HG02763 (cell line): ENCODE measurements at regions not wholly inside any gene's neighbourhood (a gene's known extent, or its start where the extent isn't known, plus 50 kb on each side); places are given as distances from the start of the nearest gene placed in this dataset.
A peak's percentile ranks its signal among the peaks of the same experiment; 100 is the strongest.
"Not testable (repeated sequence)": the region's sequence is repeated elsewhere in the genome, so short reads cannot be mapped to it uniquely, and the experiment has no call there.

ENCODE experiments used
- ATAC-seq: cut with Tn5 transposase; IDR thresholded peaks from one replicate; pipeline ENCODE4 v1.9.1; 2021; ENCODE audit warnings: mild to moderate bottlenecking, moderate library complexity; ENCODE audit not compliant: unreplicated experiment

DNA sequence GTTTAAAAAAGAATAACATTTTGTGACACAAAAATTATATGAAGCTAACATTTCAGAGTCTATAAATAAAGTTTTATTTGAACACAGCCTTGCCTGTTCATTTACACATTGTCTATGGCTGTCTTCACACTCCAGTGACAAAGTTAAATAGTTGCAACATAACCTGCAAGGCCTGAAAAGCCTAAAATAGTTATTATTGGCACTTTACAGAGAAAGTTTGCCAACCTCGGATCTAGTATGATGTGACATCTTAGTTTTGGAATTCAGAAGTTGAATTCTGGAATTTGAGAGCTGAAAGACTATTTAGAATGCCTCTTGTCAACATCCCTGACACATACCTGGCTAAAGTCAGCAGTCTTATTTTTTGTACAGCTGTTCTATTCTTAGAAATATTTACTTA, 68.3 kb downstream of the DYRK2 start:
- no peak for ATAC-seq

DNA sequence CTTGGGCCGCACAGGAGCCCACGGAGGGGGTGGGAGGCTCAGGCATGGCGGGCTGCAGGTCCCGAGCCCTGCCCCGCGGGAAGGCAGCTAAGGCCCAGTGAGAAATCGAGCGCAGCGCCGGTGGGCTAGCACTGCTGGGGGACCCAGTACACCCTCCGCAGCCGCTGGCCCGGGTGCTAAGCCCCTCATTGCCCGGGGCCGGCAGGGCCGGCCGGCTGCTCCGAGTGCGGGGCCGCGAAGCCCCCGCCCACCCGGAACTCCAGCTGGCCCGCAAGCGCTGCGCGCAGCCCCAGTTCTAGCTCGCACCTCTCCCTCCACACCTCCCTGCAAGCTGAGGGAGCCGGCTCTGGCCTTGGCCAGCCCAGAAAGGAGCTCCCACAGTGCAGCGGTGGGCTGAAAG, 70.8 kb downstream of the DYRK2 start:
- not testable (repeated sequence) for ATAC-seq

DNA sequence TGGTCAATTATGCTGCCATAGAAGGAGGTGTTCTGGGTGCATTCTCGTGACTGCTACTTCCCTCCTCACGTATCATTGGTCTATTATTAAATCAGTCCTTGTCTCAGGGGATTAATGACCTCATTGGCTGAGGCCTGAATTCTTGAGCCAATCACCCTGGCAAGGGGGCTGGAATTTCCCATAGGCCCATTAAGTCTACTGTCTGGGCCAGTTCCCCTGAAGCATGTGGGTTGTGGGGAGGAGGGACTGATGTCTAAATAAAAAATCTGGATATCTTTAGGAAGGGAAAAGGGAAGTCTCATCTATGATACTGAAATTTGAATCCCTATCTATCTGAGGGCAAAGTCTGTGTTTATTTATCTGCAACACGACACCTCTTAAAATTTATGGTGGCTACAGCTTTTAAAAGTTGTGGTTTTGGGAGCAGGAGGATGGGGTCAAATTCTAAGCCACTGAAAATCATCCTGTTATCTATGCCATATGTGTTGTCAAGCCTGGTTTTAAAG, 71.9 kb downstream of the DYRK2 start:
- ATAC-seq = no peak

DNA sequence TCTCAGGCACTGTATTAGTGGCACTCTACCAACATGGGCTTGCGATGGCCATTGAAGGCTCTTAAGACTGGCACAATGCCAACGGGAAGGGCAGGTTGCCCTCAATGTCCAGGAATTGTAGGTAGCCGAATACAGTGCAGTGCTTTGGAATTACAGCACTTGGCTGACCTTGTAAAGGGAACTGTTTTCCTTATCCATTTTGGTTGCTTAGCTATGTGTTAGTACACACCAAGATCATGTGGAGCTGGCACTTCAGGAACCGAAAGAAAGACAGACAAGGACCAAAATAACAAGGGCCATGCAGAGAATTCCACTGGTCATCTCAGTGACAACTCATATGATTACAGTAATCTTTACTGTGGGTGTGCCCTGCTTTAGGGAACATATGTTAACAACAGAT, 72.7 kb downstream of the DYRK2 start:
- no peak for ATAC-seq

DNA sequence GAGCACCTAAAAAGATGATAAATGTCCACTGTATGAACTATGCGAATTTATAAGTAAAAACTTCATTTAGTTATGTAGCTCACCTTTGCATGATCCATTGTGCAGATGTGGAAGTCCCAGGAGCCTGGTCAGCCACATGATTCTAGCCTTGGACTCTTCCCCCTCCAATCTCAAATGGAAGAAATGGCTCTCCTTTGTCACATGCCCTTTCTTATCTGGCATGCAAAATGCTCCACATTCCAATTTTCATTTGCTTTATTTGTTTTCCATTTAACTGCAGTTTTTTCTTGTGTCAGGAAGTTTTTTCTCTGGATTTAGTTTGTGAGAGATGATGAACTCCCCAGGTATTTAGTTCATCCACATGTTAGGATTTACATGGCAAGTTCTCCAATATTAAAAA, 73.8 kb downstream of the DYRK2 start:
- no peak for ATAC-seq

DNA sequence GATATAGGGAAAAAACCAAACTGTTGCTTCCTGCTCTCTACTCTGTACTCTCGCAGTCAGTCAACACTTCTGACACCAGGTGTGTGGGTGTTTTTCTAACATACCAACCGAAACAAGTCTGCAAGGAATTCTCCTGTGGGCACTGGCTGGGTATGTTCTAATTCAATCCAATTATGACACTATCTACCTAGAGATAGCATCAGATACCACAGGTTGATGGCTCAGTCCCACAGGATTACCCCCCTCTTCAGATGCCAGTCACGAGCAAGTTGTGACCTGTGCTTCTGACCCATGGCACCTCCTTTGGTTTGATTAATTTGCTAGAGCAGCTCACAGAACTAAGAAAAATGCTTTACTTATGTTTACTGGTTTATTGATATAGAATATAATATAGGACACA, 78.3 kb downstream of the DYRK2 start:
- ATAC-seq = no peak

DNA sequence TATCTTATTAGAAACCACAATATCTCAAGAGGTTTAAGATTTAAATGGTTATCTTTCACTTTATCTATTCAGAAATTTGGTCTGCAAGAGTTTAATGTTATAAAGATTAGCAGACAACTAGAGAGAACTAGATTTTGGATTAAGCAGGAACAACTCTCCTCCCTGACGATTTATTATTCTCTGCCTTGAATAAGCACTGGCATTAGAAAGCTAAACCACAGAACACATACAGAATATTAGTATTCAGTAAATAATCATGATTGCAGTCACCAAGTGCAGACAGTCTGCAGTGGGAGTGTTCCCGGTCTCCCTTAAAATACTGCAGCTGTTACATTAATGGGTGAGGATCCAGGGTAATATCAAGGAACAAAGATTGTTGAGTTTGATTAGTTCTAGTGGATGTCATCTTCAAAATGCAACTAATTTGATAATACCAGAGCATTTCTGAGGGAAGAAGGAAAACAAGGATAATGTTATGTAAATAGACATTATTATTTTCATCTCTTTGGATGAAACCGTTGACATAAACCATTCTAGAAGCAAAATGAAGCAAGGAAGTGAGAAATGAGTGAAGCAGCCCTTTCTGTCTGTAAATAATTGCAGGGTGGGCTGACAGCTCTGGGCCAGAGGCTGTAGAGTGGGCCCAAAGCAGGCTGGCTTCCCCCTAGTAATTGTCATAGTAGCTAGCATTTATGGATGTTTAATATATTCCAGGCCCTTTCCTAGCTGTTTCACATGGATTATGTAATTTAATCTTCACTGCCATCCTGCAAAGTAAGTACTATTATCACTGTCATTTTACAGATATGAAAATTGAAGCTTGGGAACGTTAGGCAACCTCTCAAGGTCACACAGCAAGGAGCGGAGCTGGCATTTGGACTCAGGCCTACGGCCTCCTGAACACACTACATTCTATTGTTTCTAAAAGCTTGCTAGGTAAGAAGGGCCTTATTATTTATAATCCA, 79.4 kb downstream of the DYRK2 start:
- no peak for ATAC-seq

DNA sequence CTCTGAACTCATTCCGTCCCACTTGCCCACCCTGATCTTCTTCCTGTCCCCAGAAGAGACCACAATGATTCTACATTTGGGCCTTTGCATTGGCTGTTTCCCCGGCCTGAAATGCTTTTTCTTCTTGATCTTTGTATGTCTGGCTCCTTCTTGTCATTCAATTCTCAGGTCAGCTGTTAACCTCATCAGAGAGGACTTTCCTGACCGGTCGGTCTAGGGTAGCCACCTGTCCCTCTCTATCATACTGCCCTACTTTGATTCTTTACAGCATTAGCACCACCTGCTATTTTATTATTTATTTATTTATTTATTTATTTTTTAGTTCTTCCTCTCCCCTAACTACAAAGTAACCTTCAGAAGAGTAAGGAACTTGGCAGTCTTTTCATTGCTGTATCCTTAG, 84.3 kb downstream of the DYRK2 start:
- ATAC-seq = no peak

DNA sequence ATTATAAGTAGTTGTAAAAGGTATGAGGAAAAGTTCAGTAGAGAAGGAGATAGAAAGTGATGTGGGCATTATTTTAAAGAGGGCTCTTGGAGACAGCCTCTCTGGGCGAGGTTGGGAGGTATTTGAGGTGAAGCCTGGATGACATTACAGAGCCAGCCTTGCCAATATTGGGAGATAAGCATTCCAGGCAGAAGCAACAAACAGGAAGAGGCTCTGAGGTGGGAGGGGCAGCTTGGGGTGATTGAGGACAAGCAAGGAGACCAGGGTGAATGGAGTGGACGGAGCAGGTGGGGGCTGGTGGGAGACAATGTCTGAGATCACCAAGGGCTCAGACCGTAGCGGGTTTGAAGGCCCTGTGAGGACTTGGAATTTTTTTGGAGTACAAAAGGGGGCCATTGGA, 87.3 kb downstream of the DYRK2 start:
- ATAC-seq = no peak

DNA sequence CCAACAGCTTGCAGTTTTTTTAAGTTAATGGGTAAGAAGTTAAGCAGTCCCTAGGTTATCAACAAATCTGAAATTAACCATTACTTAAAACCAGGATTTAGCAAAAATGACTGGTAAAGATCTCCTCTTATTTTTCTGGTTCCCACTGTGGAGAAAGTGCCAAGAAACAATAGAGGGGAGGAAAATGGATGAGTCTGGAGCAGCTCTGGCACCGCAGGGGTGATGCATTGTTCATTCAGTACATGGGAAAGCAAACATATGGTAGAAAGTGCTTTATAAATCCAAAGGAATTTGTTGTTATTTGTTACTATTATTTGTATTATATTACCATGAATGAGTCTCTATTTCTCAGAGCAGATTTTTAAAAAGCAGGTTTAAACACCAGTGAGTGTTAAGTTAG, 92.2 kb downstream of the DYRK2 start:
- no peak for ATAC-seq

DNA sequence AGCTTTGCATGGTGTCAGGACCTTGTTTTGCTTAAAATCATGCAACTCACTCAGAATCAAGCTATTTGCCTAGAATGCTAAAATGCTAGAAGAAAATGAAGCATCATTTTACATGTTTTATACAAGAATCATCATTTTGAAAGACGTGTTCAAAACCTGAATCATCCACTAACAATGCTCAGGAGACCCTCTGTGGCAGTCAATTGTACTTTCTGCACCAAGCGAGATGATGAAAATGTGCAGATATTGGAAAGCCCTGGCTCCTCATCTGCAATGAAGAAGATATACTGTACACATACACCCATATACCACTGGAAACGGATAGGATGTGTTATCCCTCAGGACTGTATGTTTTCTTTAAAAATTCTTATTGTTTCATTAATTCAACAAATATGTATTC, 92.7 kb downstream of the DYRK2 start:
- no peak for ATAC-seq

DNA sequence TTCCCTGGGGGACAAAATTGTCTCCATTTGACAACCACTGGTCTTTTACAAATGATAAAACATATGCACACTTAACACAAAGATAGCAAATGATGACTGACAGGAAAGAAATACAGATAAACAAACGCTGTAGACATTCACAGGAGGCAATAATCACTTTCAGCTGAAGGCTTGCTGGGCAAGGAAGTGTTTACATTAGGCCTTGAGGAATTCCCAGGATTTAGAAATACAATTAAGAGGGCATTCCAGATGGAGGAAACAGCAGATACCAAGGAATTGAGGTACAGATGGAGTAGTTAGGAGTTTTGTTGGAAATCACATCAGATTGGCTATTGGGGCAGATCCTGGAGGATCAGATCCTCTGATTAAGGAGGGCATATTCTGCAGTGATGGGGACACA, 93.9 kb downstream of the DYRK2 start:
- no peak for ATAC-seq

DNA sequence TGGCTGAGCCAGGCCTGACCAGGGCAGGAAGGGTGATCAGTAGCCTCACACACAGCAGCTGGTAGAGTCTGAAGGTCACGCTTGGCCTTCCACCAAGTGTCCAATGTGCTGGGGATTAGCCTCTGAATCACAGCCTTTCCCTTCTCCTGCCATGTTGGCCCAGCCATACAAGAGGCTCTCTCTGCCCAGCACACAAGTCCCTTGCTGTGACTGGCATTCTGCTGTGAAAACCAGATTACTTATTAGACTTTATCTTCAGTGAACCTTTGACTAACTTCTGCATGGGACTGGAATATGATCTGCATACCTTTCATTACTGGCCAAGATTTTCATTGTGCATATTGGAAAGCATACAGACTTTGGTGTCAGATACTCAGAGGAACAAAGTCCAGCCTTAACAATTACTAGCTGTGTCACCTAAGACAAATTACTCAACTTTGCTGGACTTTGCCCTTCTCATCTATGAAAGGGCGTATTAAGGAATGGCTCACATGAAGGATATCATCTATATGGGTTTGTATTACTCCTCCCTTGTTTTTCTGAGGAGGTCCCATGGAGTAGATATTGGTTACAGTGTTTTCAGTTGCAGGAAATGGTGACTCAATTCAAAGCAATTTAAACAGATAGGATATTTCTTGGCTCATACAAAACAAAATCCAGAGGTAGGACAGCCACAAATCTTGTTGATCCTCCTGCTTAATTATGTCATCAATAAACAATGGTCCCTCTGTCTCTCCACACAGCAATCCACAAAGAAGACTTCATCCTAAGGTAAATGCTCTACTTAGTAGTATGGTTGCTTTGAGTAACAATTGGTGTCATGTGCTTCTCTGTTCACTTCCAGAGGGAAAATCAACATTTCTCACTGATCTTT, 99.6 kb downstream of the DYRK2 start:
- ATAC-seq = no peak

DNA sequence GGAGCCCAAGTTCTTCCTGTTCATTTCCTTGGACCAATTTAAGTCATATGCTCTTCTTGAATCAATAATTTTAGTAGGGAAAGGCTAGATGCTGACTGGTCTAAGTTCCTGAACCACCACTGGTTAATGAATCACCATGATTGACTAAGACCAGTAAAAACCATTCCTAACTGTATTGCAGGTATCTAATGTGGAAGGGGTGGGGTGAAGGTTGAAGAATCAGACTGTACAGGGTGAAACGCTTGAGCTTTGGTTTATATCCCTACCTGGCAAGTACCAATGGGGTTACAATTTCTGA, 100.1 kb downstream of the DYRK2 start:
- ATAC-seq = no peak

DNA sequence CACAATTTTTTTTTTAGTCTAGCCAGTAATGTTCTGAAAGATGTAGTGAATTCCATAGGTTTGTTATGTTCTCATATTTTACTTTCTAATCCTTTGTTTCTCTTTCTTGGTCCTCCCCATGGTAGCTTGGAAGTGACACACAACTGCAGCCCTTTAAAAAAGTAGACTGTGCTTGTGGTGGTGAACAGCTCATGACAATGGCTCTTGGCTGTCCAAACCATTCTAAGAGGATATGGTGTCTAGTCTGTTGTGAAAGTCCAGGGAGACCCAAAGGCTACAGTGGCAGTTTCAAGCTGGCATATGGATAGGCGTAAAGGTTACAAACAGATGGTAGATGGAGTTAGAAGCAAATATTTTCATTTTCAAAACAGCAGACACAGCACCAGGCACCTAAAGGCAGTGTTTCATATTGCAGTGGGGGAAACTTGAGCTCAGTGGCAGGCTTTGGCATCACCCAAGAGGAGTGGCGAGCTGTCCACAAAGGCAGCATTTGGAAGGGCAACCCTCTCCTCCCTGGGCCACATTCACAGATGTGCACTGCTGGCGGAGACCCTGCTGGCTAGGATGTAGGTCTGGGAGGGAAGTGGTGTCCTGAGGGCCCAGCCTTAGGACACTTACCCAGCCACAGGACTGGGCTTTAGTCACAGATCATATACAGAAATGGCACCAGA, 102.1 kb downstream of the DYRK2 start:
- no peak for ATAC-seq

DNA sequence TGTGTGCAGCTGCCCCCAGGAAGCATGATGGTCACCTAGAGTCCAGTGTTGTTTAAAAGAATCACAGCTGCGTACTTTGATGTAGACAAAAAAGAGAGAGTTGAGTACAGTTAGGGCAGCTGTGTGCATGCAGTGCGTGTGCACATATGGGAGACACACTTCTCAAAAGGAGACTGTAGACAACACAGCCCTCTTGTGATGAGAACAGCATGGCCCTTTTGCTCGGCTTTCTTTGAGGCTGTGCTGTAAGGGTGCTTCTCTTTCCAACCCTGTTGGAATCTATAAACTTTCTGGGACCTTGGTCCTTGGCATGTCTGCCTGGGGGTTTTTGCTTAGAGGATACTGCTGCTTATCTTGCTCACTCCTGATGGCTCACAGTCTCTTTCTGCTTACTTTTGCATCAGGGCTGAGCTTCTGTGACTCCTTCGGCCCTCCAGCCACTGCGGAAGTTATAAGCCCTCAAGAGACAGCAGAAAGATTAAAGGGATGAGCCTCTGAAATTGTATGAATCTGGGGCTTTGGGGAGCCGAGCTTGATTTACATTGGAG, 102.9 kb downstream of the DYRK2 start:
- ATAC-seq = no peak

DNA sequence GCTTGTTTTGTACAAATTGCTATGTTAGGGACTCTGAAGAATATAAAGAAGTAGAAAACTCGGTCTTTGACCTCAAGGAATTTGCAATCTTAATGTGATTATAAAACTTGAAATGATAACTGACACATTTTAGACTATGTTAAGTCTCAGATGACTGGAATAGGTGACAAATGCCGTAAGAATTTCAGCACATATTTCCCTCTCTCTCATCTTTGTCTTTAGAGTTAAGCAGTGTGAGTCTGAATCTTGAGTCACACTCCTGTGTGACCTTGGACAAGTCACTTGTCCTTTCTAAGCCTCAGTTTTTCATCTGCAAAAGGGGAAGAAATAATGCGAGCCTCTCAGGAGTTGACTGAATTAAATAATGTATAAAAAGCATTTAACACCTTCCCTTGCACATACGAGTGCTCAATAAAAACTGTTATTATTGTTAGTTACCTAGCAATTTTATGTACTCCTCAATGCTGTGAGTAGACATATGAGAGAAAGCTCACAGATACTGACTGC, 103.7 kb downstream of the DYRK2 start:
- ATAC-seq = no peak

DNA sequence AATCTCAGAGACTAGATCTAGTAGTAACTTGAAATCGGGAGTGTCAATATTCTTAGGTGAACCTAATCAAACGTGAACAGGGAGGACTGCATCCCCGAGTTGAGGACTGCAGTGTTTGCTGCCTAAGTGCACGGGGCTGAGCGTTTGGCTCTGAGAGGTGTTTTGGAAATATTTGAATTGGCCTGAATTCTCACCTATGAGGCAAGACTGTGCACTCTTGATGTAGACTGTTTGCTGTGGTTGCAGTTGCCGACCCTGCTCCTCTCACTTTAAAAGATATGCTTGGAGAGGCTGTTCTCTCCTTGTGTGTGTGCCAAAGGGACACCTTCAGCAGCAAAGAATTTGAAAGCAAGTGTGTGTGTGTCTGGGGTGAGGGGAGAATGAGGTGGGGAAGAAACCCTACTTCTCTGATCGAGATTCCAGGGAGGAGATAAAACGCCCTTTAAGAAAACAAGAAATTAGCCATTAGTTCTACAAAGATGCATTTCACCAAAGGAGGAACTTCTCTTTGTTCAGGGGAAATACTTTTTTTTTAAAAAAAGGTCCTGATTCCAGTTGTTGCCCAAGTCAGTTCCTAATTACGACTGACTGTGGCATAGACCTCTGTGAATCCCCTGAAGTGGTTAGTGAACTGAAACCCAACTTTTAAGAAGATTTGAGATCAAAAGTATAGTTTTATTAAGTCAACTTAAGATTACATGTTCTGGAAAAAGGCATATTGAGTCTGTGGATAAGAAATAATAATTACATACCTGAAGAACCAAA, 106.6 kb downstream of the DYRK2 start:
- ATAC-seq = no peak

DNA sequence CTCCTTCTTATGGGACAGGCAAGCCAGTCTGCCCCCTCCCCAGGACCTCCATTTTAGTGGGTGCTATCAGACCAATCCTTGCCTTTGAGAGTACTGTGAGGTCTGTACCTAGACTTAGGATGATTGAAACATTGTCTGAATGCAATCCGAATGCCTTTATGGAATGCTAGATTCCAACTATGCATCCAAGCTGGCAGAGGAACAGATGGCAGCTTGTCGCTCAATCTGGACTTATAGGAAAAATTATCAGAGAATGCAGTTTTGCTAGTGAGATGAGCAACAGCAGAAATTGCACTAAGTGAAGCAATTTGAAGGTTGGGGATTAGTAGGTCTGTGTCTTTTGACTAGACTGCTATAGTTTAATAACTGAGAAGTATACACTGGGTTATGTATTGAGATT, 109.1 kb downstream of the DYRK2 start:
- ATAC-seq = no peak

DNA sequence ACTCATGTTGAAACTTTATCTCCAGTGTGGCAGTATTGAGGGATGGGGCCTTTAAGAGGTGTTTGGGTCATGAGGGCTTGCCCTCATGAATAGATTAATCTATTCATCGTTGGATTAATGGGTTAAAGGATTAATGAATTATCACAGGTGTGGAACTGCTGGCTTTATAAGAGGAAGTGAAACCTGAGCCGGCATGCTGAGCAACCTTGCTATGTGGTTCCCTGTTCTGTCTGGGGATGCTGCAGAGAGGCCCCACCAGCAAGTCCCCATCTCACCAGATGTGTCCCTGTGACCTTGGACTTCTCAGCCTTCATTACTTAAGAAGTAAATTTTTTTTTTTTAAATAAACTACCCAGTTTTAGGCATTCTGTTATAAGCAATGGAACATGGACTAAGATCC, 109.6 kb downstream of the DYRK2 start:
- peak; percentile 99 for ATAC-seq
